H9 (cell line): ENCODE measurements at regions not wholly inside any gene's neighbourhood (a gene's known extent, or its start where the extent isn't known, plus 50 kb on each side); places are given as distances from the start of the nearest gene placed in this dataset.

Source experiments
- DNase-seq: peaks from one replicate; pipeline ENCODE4 v3.0.0-alpha.2; 2017
- H2AFZ ChIP-seq: one replicate; pipeline ENCODE4 v1.6.1; 2013; ENCODE audit warnings: mild to moderate bottlenecking, low read length, control low read depth, moderate library complexity
- H2AK5ac ChIP-seq: 2 replicates; pipeline ENCODE4 v1.6.1; 2013; ENCODE audit warnings: low read length, control low read depth, mixed read lengths; ENCODE audit not compliant: insufficient read length
- H2BK120ac ChIP-seq: one replicate; pipeline ENCODE4 v1.6.1; 2013; ENCODE audit warnings: low read depth, mild to moderate bottlenecking, low read length, control low read depth, inconsistent platforms; ENCODE audit not compliant: poor library complexity, severe bottlenecking
- H2BK12ac ChIP-seq: 2 replicates; pipeline ENCODE4 v1.6.1; 2013; ENCODE audit warnings: low read length, control low read depth, mixed read lengths, low read depth; ENCODE audit not compliant: insufficient read length
- H2BK15ac ChIP-seq: 2 replicates; pipeline ENCODE4 v1.6.1; 2013; ENCODE audit warnings: low read depth, low read length, control low read depth
- H2BK20ac ChIP-seq: one replicate; pipeline ENCODE4 v1.6.1; 2013; ENCODE audit warnings: low read depth, mild to moderate bottlenecking, low read length, control low read depth, inconsistent platforms; ENCODE audit not compliant: poor library complexity, severe bottlenecking
- H2BK5ac ChIP-seq: 2 replicates; pipeline ENCODE4 v1.6.1; 2013; ENCODE audit warnings: low read length, control low read depth, mixed read lengths; ENCODE audit not compliant: insufficient read length
- H3K14ac ChIP-seq: 2 replicates; pipeline ENCODE4 v1.6.1; 2013; ENCODE audit warnings: low read length, control low read depth; ENCODE audit not compliant: insufficient read depth
- H3K18ac ChIP-seq: 2 replicates; pipeline ENCODE4 v1.6.1; 2013; ENCODE audit warnings: low read depth, mild to moderate bottlenecking, mixed read lengths, low read length, control low read depth; ENCODE audit not compliant: insufficient read length
- H3K23ac ChIP-seq: 2 replicates; pipeline ENCODE4 v1.6.1; 2013; ENCODE audit warnings: low read length, control low read depth, mixed read lengths, low read depth; ENCODE audit not compliant: insufficient read length
- H3K23me2 ChIP-seq: 2 replicates; pipeline ENCODE4 v1.6.1; 2013; ENCODE audit warnings: low read depth, mild to moderate bottlenecking, mixed read lengths, low read length, control low read depth; ENCODE audit not compliant: insufficient read length, poor library complexity, severe bottlenecking
- H3K27ac ChIP-seq: 2 replicates; pipeline ENCODE4 v1.5.1; 2013; ENCODE audit warnings: low read length, control low read depth, mixed read lengths, low read depth; ENCODE audit not compliant: insufficient read length
- H3K27me3 ChIP-seq: 2 replicates; pipeline ENCODE4 v1.6.1; 2013; ENCODE audit warnings: low read length, control low read depth, inconsistent platforms; ENCODE audit not compliant: insufficient read depth
- H3K4ac ChIP-seq: 2 replicates; pipeline ENCODE4 v1.6.1; 2013; ENCODE audit warnings: low read depth, mild to moderate bottlenecking, control low read depth, inconsistent platforms, low read length, moderate library complexity
- H3K4me1 ChIP-seq: 2 replicates; pipeline ENCODE4 v1.6.1; 2013; ENCODE audit warnings: low read length, control low read depth, inconsistent platforms; ENCODE audit not compliant: insufficient read depth
- H3K4me2 ChIP-seq: 2 replicates; pipeline ENCODE4 v1.6.1; 2013; ENCODE audit warnings: low read length, control low read depth, mixed read lengths; ENCODE audit not compliant: insufficient read length, insufficient read depth
- H3K56ac ChIP-seq: 2 replicates; pipeline ENCODE4 v1.6.1; 2013; ENCODE audit warnings: low read depth, mild to moderate bottlenecking, mixed read lengths, low read length, control low read depth; ENCODE audit not compliant: insufficient read length
- H3K79me1 ChIP-seq: 2 replicates; pipeline ENCODE4 v1.6.1; 2013; ENCODE audit warnings: low read depth, mild to moderate bottlenecking, moderate library complexity, low read length, control low read depth, inconsistent platforms; ENCODE audit not compliant: insufficient read depth, poor library complexity, severe bottlenecking
- H3K79me2 ChIP-seq: 2 replicates; pipeline ENCODE4 v1.6.1; 2013; ENCODE audit warnings: low read length, control low read depth, inconsistent platforms; ENCODE audit not compliant: insufficient read depth
- H3K9ac ChIP-seq: 2 replicates; pipeline ENCODE4 v1.6.1; 2013; ENCODE audit warnings: low read length, control low read depth, mixed read lengths; ENCODE audit not compliant: insufficient read length; ENCODE audit errors: extremely low read depth
- H3K9me3 ChIP-seq: one replicate; pipeline ENCODE4 v1.6.1; 2013; ENCODE audit warnings: low read depth, low read length, inconsistent platforms; ENCODE audit not compliant: control insufficient read depth
- H3T11ph ChIP-seq: one replicate; pipeline ENCODE4 v1.6.1; 2013; ENCODE audit warnings: mild to moderate bottlenecking, low read length, control low read depth, inconsistent platforms
- H4K20me1 ChIP-seq: one replicate; pipeline ENCODE4 v1.6.1; 2013; ENCODE audit not compliant: control insufficient read depth, insufficient read length, insufficient read depth
- H4K5ac ChIP-seq: 2 replicates; pipeline ENCODE4 v1.6.1; 2013; ENCODE audit warnings: low read depth, mild to moderate bottlenecking, mixed read lengths, low read length, control low read depth; ENCODE audit not compliant: insufficient read length
- H4K8ac ChIP-seq: replicated peaks from 2 replicates; pipeline ENCODE4 v1.6.1; 2013; ENCODE audit warnings: low read length, control low read depth, mixed read lengths, low read depth; ENCODE audit not compliant: insufficient read length
- H4K91ac ChIP-seq: 2 replicates; pipeline ENCODE4 v1.6.1; 2013; ENCODE audit warnings: low read depth, mild to moderate bottlenecking, moderate library complexity, mixed read lengths, low read length, control low read depth; ENCODE audit not compliant: insufficient read length
- H3K27ac Mint-ChIP-seq, 3 experiments: 2 replicates in 2 of 3; 3 replicates in 1 of 3; pipeline ENCODE4 v1.8.0; 2020 to 2021; ENCODE audit warnings: mixed read lengths in 3 of 3, mild to moderate bottlenecking in 1 of 3, moderate library complexity in 1 of 3
- H3K27me3 Mint-ChIP-seq: 2 replicates; pipeline ENCODE4 v1.8.0; 2021; ENCODE audit warnings: low read depth, mild to moderate bottlenecking, moderate library complexity, mixed read lengths
- H3K36me3 Mint-ChIP-seq, 3 experiments: 2 replicates in 2 of 3; 3 replicates in 1 of 3; pipeline ENCODE4 v1.8.0; 2020 to 2021; ENCODE audit warnings: low read depth in 3 of 3, mixed read lengths in 3 of 3; ENCODE audit not compliant: insufficient read depth in 1 of 3
- H3K4me1 Mint-ChIP-seq, 2 experiments: 2 replicates each; pipeline ENCODE4 v1.8.0; 2020; ENCODE audit warnings: mixed read lengths in 2 of 2
- H3K4me3 Mint-ChIP-seq, 2 experiments: 2 replicates in 1 of 2; 3 replicates in 1 of 2; pipeline ENCODE4 v1.8.0; 2020 to 2021; ENCODE audit warnings: mild to moderate bottlenecking in 2 of 2, mixed read lengths in 2 of 2, moderate library complexity in 1 of 2
- H3K9me3 Mint-ChIP-seq, 2 experiments: 2 replicates in 1 of 2; 3 replicates in 1 of 2; pipeline ENCODE4 v1.8.0; 2020; ENCODE audit warnings: mild to moderate bottlenecking in 2 of 2, mixed read lengths in 2 of 2, moderate library complexity in 1 of 2
- CTCF ChIP-seq: fragments of 200-600 bp; sonication (generic); conservative IDR thresholded peaks from 3 replicates; pipeline ENCODE4 v1.8.0; 2021; ENCODE audit warnings: antibody characterized with exemption, mild to moderate bottlenecking
- WGBS: extraction: QIAGEN DNeasy Blood & Tissue Kit; methylation state at CpG from one replicate; pipeline ENCODE4 v1.1.7; 2013; ENCODE audit warnings: missing lambda C conversion rate, low lambda C conversion rate, mixed read lengths; ENCODE audit not compliant: insufficient read length; ENCODE audit errors: extremely low coverage; 5-methylcytosine and 5-hydroxymethylcytosine counted together

GRCh38 chr5:34578962-34579361 is 77.2 kb upstream of the RAI14 start:
- Histone ChIP-seq H2BK120ac (no peak overlapping the region), H4K5ac (no peak overlapping the region), H3K4me2 (no peak overlapping the region), H3K4ac (no peak overlapping the region), H3K56ac (no peak overlapping the region), H3K18ac (no peak overlapping the region), H3K9me3 (no peaks in the 10 kb centered on the region), H3K23ac (no peak overlapping the region), H3K27ac (no peak overlapping the region), H3K23me2 (no peaks in the 10 kb centered on the region), H4K91ac (no peak overlapping the region), H3K4me1 (no peaks in the 10 kb centered on the region), H2BK20ac (no peak overlapping the region), H2BK15ac (no peak overlapping the region), H4K20me1 (no peaks in the 10 kb centered on the region), H2BK5ac (no peak overlapping the region), H4K8ac (no peak overlapping the region), H3K79me1 (no peaks in the 10 kb centered on the region), H3K9ac (no peak overlapping the region), H2AFZ (no peak overlapping the region), H3K79me2 (no peaks in the 10 kb centered on the region), H3K14ac (no peak overlapping the region), H3K27me3 (no peaks in the 10 kb centered on the region), H2BK12ac (no peak overlapping the region), H2AK5ac (no peak overlapping the region), H3T11ph (no peak overlapping the region)
- no peak for TF ChIP-seq CTCF
- H3K27ac Mint-ChIP-seq = no peak overlapping the region
- no peaks in the 10 kb centered on the region for H3K9me3 Mint-ChIP-seq
- peaks cover 1% of the 10 kb centered on the region; the same call in 1 of the 2 replicates for H3K27me3 Mint-ChIP-seq
- peaks cover 3 to 13% of the 10 kb centered on the region in 2 experiments; a peak in 3 of 4 replicates for H3K4me1 Mint-ChIP-seq
- no peaks in the 10 kb centered on the region for H3K36me3 Mint-ChIP-seq
- H3K4me3 Mint-ChIP-seq = no peak overlapping the region
- WGBS = no CpG with 5 or more reads among the region's 1 CpG
- DNase-seq = no peak
